Fibroblast of the aortic adventitia (primary cell): ENCODE measurements at regions not wholly inside any gene's neighbourhood (a gene's known extent, or its start where the extent isn't known, plus 50 kb on each side); places are given as distances from the start of the nearest gene placed in this dataset.

Experiments
- DNase-seq: peaks from one replicate; pipeline ENCODE4 v3.0.0-alpha.2; 2010; ENCODE audit warnings: low read depth
- H3K4me3 ChIP-seq: 2 replicates; pipeline ENCODE4 v1.5.1; 2011; ENCODE audit warnings: low read depth, mild to moderate bottlenecking, control low read depth, low read length, moderate library complexity
- TF ChIP-seq, protein P1 (sequence below): IDR thresholded peaks from 2 replicates; pipeline ENCODE4 v1.5.1; 2011; ENCODE audit warnings: mild to moderate bottlenecking, low read length, control low read depth, inconsistent platforms; ENCODE audit not compliant: insufficient read depth

DNA sequence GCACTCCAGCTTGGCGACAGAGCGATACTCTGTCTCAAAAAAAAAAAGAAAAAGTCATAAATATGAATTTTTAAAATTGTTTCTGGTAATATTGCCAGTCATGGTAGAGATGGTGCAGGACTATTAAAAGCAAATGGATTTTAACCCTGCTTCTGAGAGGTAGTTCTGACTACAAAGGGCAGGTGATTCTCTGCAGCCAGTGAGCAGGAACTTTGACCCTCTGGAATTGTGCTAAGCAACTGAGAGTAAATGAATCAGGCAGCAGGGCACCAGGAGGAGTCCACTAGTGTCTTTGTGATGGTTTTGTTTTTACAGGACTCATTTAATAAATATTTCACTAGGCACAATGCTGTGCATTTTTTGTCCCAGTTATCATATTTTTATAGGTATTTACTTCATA is 781.2 kb downstream of the TLE4 start:
- no peak overlapping the region for H3K4me3 ChIP-seq
- TF ChIP-seq, protein P1, sequence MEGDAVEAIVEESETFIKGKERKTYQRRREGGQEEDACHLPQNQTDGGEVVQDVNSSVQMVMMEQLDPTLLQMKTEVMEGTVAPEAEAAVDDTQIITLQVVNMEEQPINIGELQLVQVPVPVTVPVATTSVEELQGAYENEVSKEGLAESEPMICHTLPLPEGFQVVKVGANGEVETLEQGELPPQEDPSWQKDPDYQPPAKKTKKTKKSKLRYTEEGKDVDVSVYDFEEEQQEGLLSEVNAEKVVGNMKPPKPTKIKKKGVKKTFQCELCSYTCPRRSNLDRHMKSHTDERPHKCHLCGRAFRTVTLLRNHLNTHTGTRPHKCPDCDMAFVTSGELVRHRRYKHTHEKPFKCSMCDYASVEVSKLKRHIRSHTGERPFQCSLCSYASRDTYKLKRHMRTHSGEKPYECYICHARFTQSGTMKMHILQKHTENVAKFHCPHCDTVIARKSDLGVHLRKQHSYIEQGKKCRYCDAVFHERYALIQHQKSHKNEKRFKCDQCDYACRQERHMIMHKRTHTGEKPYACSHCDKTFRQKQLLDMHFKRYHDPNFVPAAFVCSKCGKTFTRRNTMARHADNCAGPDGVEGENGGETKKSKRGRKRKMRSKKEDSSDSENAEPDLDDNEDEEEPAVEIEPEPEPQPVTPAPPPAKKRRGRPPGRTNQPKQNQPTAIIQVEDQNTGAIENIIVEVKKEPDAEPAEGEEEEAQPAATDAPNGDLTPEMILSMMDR: no peak
- no peak for DNase-seq

DNA sequence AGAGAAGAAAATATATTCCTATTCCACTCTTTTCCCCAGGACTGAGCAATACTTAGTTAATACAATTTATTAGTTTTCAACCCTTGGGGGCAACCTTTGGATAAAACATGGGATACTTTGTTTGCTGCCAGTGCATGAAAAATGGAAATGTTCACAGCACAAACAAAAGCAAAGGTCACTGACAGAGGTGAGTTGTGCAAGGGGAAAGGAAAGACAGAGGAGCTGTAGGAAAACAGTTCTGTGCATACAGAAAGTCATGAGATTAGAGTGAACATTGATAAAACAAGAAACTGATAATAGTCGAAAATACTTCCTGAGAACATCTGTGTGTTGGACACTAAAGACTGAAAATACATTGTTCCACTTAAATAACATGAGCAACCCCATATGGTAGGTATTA is 779.8 kb downstream of the TLE4 start:
- no peak overlapping the region for H3K4me3 ChIP-seq
- TF ChIP-seq, protein P1: no peak

DNA sequence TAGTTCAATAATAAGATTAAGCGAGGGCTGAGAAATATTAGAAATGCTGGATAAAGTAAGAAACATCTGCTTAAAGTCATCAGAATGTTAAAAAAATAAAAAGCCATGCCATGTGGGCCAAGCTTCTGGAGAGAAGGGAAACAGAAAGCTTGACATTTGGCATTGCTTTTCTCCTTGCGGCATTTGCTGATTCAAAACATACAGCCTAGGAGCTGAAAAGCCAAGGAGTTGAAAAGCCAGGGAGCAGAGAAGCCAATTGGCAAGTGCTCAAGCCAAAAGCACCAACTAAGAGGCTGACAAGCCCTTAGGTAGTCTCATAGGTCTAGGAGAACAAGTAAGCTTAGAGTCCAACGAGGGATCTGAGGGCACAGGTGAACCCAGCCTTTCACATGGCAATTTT is 754.3 kb downstream of the TLE4 start:
- no peak overlapping the region for H3K4me3 ChIP-seq
- TF ChIP-seq, protein P1: no peak
- no peak for DNase-seq

More for the DNA sequence above, 779.8 kb downstream of the TLE4 start:
- DNase-seq: no peak

DNA sequence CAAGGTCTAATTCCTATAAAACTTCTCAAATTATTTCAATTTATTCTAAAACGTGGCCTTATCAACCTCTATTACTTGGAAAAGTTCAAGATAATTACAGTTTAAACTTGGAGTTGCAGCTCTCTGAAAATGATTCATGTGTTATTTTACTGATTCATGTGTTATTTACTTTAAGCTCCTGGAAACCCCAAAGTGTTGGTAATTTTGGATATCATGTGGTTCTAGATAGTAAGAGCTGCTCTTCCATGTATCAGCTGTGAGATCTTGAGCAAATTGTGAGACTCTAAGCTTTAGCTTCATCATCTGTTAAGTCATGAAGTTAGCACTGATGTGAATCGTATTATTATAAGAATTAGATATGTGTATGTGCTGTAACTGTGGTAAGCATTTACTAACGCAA is 749.2 kb downstream of the TLE4 start:
- no peak overlapping the region for H3K4me3 ChIP-seq
- TF ChIP-seq, protein P1: no peak
- no peak for DNase-seq

DNA sequence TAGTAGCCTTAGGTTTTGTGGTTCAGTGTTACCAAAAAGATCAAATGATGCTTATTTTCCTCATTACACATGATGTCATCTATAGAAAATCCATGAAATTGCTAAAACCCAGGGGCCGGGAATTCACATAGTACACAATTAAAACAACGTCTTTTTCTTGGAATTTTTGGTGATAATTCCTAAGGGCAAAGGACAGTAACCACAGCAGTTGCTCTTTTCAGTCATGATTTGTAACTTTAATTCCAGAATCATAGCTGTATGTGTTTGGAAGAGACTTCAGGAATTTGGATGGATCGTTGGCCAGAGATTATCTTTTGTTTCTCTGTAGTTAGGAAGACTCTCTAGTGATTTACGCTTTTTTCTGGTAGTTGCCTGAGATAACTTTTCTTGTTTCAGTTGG is 748.7 kb downstream of the TLE4 start:
- no peak overlapping the region for H3K4me3 ChIP-seq
- DNase-seq: peak; percentile 1
- TF ChIP-seq, protein P1: no peak

DNA sequence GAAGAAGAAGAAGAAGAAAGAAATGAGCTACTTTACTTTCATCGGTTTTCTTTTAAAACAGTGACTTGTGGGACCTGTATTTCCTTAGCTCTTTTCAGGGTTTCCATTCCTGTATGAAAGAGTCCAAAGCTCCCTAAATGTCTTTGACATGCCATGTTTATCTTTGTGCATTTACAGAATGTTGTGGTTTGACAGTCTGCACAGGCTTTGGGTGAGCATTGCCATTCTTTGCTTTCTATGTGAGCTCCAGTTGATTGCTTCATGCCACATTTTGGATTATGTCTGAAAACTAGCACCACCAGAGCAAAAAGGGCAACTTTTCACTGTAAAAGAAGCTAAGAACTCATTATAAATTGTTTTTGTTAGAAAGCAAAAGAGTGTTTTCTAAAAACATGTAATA is 733.4 kb downstream of the TLE4 start:
- TF ChIP-seq, protein P1: no peak
- H3K4me3 ChIP-seq: no peak overlapping the region
- no peak for DNase-seq

DNA sequence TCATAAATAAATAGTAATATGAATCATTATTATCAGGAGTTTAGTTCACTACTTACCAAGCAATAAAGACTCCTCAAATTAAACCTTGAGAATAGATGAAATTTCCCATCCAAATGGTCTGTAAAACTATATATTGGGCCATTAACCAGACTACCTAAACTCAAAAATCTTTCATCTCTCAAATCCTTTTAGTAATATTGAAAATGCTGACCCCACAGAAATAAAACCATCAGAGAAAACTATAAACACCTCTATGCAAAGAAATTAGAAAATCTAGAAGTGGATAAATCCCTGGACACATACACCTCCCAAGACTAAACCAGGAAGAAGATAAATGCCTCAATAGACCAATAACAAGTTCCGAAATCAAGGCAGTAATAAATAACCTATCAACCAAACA is 723.2 kb downstream of the TLE4 start:
- TF ChIP-seq, protein P1: no peak

More for the DNA sequence above, 723.2 kb downstream of the TLE4 start:
- DNase-seq: no peak
- H3K4me3 ChIP-seq: no peak overlapping the region
